ENCODE measurements at regions not wholly inside any gene's neighbourhood (a gene's known extent, or its start where the extent isn't known, plus 50 kb on each side); places are given as distances from the start of the nearest gene placed in this dataset.

GRCh38 chr6:84973606-84974005, 209.2 kb upstream of the TBX18 start:
- no peak overlapping the region for H3K4me3 Mint-ChIP-seq
- Histone ChIP-seq H3T11ph (ENCODE audit: low read length) (no peak overlapping the region), H3K18ac (ENCODE audit: insufficient read length, low read depth, low read length) (no peak overlapping the region), H4K20me1 (ENCODE audit: control insufficient read depth, insufficient read depth, insufficient read length) (no peaks in the 10 kb centered on the region), H2BK20ac (ENCODE audit: low read depth, low read length, poor library complexity, severe bottlenecking) (no peak overlapping the region), H3K9me3 (ENCODE audit: control insufficient read depth, low read depth, low read length) (no peaks in the 10 kb centered on the region), H3K14ac (ENCODE audit: insufficient read depth, low read length) (no peak overlapping the region), H3K27me3 (ENCODE audit: insufficient read depth, low read length) (no peaks in the 10 kb centered on the region), H3K79me2 (ENCODE audit: insufficient read depth, low read length) (no peaks in the 10 kb centered on the region), H2AFZ (ENCODE audit: low read length) (no peak overlapping the region), H3K27ac (ENCODE audit: insufficient read length, low read depth, low read length) (no peak overlapping the region), H4K5ac (ENCODE audit: insufficient read length, low read depth, low read length) (no peak overlapping the region), H3K9ac (ENCODE audit: extremely low read depth, insufficient read length, low read length) (no peak overlapping the region), H3K23me2 (ENCODE audit: insufficient read length, low read depth, low read length, poor library complexity, severe bottlenecking) (no peaks in the 10 kb centered on the region), H3K79me1 (ENCODE audit: insufficient read depth, low read depth, low read length, poor library complexity, severe bottlenecking) (no peaks in the 10 kb centered on the region), H3K56ac (ENCODE audit: insufficient read length, low read depth, low read length) (no peak overlapping the region), H2BK12ac (ENCODE audit: insufficient read length, low read depth, low read length) (no peak overlapping the region), H2AK5ac (ENCODE audit: insufficient read length, low read length) (no peak overlapping the region), H3K4me1 (ENCODE audit: insufficient read depth, low read length) (no peaks in the 10 kb centered on the region), H3K4ac (ENCODE audit: low read depth, low read length) (no peak overlapping the region), H3K4me2 (ENCODE audit: insufficient read depth, insufficient read length, low read length) (no peak overlapping the region), H2BK15ac (ENCODE audit: low read depth, low read length) (no peak overlapping the region), H4K91ac (ENCODE audit: insufficient read length, low read depth, low read length) (no peak overlapping the region), H3K23ac (ENCODE audit: insufficient read length, low read depth, low read length) (no peak overlapping the region), H2BK120ac (ENCODE audit: low read depth, low read length, poor library complexity, severe bottlenecking) (no peak overlapping the region), H2BK5ac (ENCODE audit: insufficient read length, low read length) (no peak overlapping the region), H4K8ac (replicated peaks; ENCODE audit: insufficient read length, low read depth, low read length) (no peak overlapping the region)
- H3K9me3 Mint-ChIP-seq, result peaks cover 6 to 9% of the 10 kb centered on the region in 2 experiments; a peak in 3 of 5 replicates
- DNase-seq, result no peak
- H3K4me1 Mint-ChIP-seq, result peaks cover 0 to 2% of the 10 kb centered on the region in 2 experiments; a peak in 1 of 4 replicates
- WGBS (ENCODE audit: extremely low coverage, insufficient read length, low lambda C conversion rate), result no CpG with 5 or more reads among the region's 2 CpGs
- H3K27ac Mint-ChIP-seq, result no peak overlapping the region
- no peaks in the 10 kb centered on the region for H3K27me3 Mint-ChIP-seq (ENCODE audit: low read depth)
- no peak for TF ChIP-seq CTCF (conservative IDR thresholded peaks at IDR 0.05)
- peaks cover 0 to 5% (median 1%) of the 10 kb centered on the region in 3 experiments; a peak in 4 of 7 replicates for H3K36me3 Mint-ChIP-seq (ENCODE audit: insufficient read depth in 1 of 3, low read depth in 3 of 3)

Measured in H9 (cell line).